ENCODE measurements at regions not wholly inside any gene's neighbourhood (a gene's known extent, or its start where the extent isn't known, plus 50 kb on each side); places are given as distances from the start of the nearest gene placed in this dataset.
A peak's percentile ranks its signal among the peaks of the same experiment; 100 is the strongest.

- Histone ChIP-seq H3K4me3 (ENCODE audit: insufficient read length, low read depth) (no peak overlapping the region), H3K9me3 (ENCODE audit: insufficient read depth, low read length) (no peaks in the 10 kb centered on the region), H3K4me1 (ENCODE audit: insufficient read depth, insufficient read length) (no peaks in the 10 kb centered on the region), H3K27me3 (ENCODE audit: insufficient read depth, insufficient read length) (no peaks in the 10 kb centered on the region), H3K36me3 (ENCODE audit: insufficient read depth, insufficient read length, low read length) (no peaks in the 10 kb centered on the region), H3K9ac (ENCODE audit: insufficient read length, low read depth) (no peak overlapping the region)
- TF ChIP-seq ZNF274 (IDR thresholded peaks at IDR 0.05; ENCODE audit: low read depth, low read length) (no peak), YY1 (IDR thresholded peaks at IDR 0.05; ENCODE audit: insufficient read depth, insufficient read length) (no peak), SUZ12 (IDR thresholded peaks at IDR 0.05; ENCODE audit: extremely low read depth, insufficient read depth, insufficient read length) (no peak)
- no peak for DNase-seq (ENCODE audit: low read depth, low spot score)
These were observed 768.7 kb downstream of the ETS1 start for GRCh38 chr11:127818625-127819024.

DNA sequence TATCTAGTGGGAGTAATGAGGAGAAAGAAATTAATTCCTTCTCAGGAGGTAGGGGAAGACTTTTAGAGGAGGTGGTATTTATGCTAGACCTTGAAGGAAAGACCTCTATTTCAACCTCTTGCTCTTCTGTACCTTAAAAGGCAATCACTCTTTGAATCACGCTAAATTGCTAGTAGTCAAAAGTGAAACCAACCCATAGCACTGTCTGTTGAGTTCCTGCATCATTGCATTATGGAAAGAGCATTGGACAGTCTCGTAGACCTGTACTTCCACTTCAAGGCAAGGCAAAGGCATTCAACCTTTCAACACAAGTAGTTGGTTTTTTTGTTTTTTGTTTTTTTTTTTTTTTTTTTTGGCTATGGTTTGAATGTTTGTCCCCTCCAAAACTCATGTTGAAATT lies 770.4 kb downstream of the ETS1 start:
- no peak for TF ChIP-seq SUZ12 (IDR thresholded peaks at IDR 0.05; ENCODE audit: extremely low read depth, insufficient read depth, insufficient read length)
- no peak for TF ChIP-seq YY1 (IDR thresholded peaks at IDR 0.05; ENCODE audit: insufficient read depth, insufficient read length)
- no peak for TF ChIP-seq ZNF274 (IDR thresholded peaks at IDR 0.05; ENCODE audit: low read depth, low read length)
- Histone ChIP-seq H3K4me3 (ENCODE audit: insufficient read length, low read depth) (no peak overlapping the region), H3K36me3 (ENCODE audit: insufficient read depth, insufficient read length, low read length) (no peaks in the 10 kb centered on the region), H3K27me3 (ENCODE audit: insufficient read depth, insufficient read length) (no peaks in the 10 kb centered on the region), H3K4me1 (ENCODE audit: insufficient read depth, insufficient read length) (no peaks in the 10 kb centered on the region), H3K9ac (ENCODE audit: insufficient read length, low read depth) (no peak overlapping the region), H3K9me3 (ENCODE audit: insufficient read depth, low read length) (no peaks in the 10 kb centered on the region)
- no peak for DNase-seq (ENCODE audit: low read depth, low spot score)

DNA sequence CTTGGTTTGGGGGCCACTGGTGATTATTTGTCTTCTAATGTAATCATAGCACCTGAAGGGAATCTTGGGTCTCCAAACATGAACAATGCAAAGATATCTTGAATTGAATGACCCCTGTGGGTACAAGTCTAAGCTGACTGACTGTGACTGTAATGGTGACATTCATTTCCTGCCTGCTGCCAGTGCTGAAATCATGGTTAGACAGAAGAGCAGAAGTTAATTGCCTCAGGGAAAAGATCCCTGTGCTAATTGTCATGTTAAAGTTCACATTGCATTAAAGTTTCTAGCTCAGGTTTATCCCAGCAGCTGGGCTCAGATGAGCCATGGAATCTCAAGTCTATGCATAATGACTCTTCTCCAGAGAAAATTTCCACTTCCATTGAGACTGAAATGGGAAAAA lies 772.0 kb downstream of the ETS1 start:
- TF ChIP-seq SUZ12 (IDR thresholded peaks at IDR 0.05; ENCODE audit: extremely low read depth, insufficient read depth, insufficient read length), result no peak
- no peak for TF ChIP-seq YY1 (IDR thresholded peaks at IDR 0.05; ENCODE audit: insufficient read depth, insufficient read length)
- TF ChIP-seq ZNF274 (IDR thresholded peaks at IDR 0.05; ENCODE audit: low read depth, low read length), result no peak
- Histone ChIP-seq H3K9ac (ENCODE audit: insufficient read length, low read depth) (no peak overlapping the region), H3K4me1 (ENCODE audit: insufficient read depth, insufficient read length) (no peaks in the 10 kb centered on the region), H3K27me3 (ENCODE audit: insufficient read depth, insufficient read length) (no peaks in the 10 kb centered on the region), H3K9me3 (ENCODE audit: insufficient read depth, low read length) (no peaks in the 10 kb centered on the region), H3K36me3 (ENCODE audit: insufficient read depth, insufficient read length, low read length) (no peaks in the 10 kb centered on the region), H3K4me3 (ENCODE audit: insufficient read length, low read depth) (no peak overlapping the region)
- peak; percentile 38 for DNase-seq (ENCODE audit: low read depth, low spot score)

GRCh38 chr11:127806501-127806900 lies 780.9 kb downstream of the ETS1 start:
- no peak overlapping the region for H3K4me3 ChIP-seq (ENCODE audit: insufficient read length, low read depth)
- H3K27me3 ChIP-seq (ENCODE audit: insufficient read depth, insufficient read length), result no peaks in the 10 kb centered on the region
- TF ChIP-seq YY1 (IDR thresholded peaks at IDR 0.05; ENCODE audit: insufficient read depth, insufficient read length) (no peak), ZNF274 (IDR thresholded peaks at IDR 0.05; ENCODE audit: low read depth, low read length) (no peak), SUZ12 (IDR thresholded peaks at IDR 0.05; ENCODE audit: extremely low read depth, insufficient read depth, insufficient read length) (no peak)
- no peak for DNase-seq (ENCODE audit: low read depth, low spot score)
- no peaks in the 10 kb centered on the region for H3K4me1 ChIP-seq (ENCODE audit: insufficient read depth, insufficient read length)
- no peak overlapping the region for H3K9ac ChIP-seq (ENCODE audit: insufficient read length, low read depth)
- no peaks in the 10 kb centered on the region for H3K9me3 ChIP-seq (ENCODE audit: insufficient read depth, low read length)
- H3K36me3 ChIP-seq (ENCODE audit: insufficient read depth, insufficient read length, low read length), result no peaks in the 10 kb centered on the region

DNA sequence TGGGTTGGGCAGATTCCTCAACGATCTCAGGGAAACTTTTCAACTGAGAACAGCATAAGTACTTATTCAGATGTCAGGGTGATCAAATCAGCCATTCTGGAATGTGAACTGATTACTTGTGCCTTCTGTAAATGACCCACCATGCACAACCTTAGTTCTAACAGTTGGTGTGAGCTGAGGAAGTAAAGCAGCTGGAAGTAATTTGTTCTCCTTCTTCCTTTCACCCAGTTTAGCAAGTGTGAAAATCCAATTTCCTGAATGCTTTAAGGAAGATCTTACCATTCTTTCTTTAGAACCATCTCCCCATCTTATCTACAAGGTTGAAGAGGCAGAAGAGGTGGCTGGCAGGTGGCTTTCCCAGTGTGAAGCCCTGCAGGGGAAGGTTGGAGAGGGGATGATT lies 781.6 kb downstream of the ETS1 start:
- no peaks in the 10 kb centered on the region for H3K36me3 ChIP-seq (ENCODE audit: insufficient read depth, insufficient read length, low read length)
- no peaks in the 10 kb centered on the region for H3K9me3 ChIP-seq (ENCODE audit: insufficient read depth, low read length)
- H3K27me3 ChIP-seq (ENCODE audit: insufficient read depth, insufficient read length), result no peaks in the 10 kb centered on the region
- DNase-seq (ENCODE audit: low read depth, low spot score), result no peak
- no peak overlapping the region for H3K9ac ChIP-seq (ENCODE audit: insufficient read length, low read depth)
- H3K4me3 ChIP-seq (ENCODE audit: insufficient read length, low read depth), result no peak overlapping the region
- H3K4me1 ChIP-seq (ENCODE audit: insufficient read depth, insufficient read length), result no peaks in the 10 kb centered on the region
- TF ChIP-seq ZNF274 (IDR thresholded peaks at IDR 0.05; ENCODE audit: low read depth, low read length) (no peak), SUZ12 (IDR thresholded peaks at IDR 0.05; ENCODE audit: extremely low read depth, insufficient read depth, insufficient read length) (no peak), YY1 (IDR thresholded peaks at IDR 0.05; ENCODE audit: insufficient read depth, insufficient read length) (no peak)

- no peak for DNase-seq (ENCODE audit: low read depth, low spot score)
- H3K27me3 ChIP-seq (ENCODE audit: insufficient read depth, insufficient read length), result no peaks in the 10 kb centered on the region
- H3K9me3 ChIP-seq (ENCODE audit: insufficient read depth, low read length), result no peaks in the 10 kb centered on the region
- no peaks in the 10 kb centered on the region for H3K36me3 ChIP-seq (ENCODE audit: insufficient read depth, insufficient read length, low read length)
- no peak overlapping the region for H3K4me3 ChIP-seq (ENCODE audit: insufficient read length, low read depth)
- H3K9ac ChIP-seq (ENCODE audit: insufficient read length, low read depth), result no peak overlapping the region
- H3K4me1 ChIP-seq (ENCODE audit: insufficient read depth, insufficient read length), result no peaks in the 10 kb centered on the region
- TF ChIP-seq ZNF274 (IDR thresholded peaks at IDR 0.05; ENCODE audit: low read depth, low read length), result no peak
- no peak for TF ChIP-seq YY1 (IDR thresholded peaks at IDR 0.05; ENCODE audit: insufficient read depth, insufficient read length)
- TF ChIP-seq SUZ12 (IDR thresholded peaks at IDR 0.05; ENCODE audit: extremely low read depth, insufficient read depth, insufficient read length), result no peak
These were observed 782.5 kb downstream of the ETS1 start for GRCh38 chr11:127804747-127805400.

DNA sequence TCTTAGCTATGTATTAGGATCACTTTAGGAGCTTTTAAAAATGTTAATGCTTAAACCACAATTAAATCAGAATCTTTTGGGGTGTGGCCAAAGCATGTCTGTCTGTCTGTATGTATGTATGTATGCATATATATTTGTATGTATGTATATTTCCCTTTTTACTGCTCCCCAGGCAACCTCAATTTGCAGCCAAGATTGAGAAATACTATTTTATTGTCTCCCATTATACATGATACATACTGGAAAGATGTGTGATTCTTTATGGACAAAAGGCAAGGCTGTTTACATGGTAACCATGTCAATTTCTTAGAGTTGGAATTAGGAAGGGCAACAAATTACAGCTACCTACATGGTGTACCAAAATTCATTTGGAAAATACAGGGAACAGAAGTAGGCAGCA lies 783.6 kb downstream of the ETS1 start:
- H3K27me3 ChIP-seq (ENCODE audit: insufficient read depth, insufficient read length), result no peaks in the 10 kb centered on the region
- no peak overlapping the region for H3K4me3 ChIP-seq (ENCODE audit: insufficient read length, low read depth)
- no peaks in the 10 kb centered on the region for H3K36me3 ChIP-seq (ENCODE audit: insufficient read depth, insufficient read length, low read length)
- TF ChIP-seq YY1 (IDR thresholded peaks at IDR 0.05; ENCODE audit: insufficient read depth, insufficient read length) (no peak), SUZ12 (IDR thresholded peaks at IDR 0.05; ENCODE audit: extremely low read depth, insufficient read depth, insufficient read length) (no peak), ZNF274 (IDR thresholded peaks at IDR 0.05; ENCODE audit: low read depth, low read length) (no peak)
- no peaks in the 10 kb centered on the region for H3K9me3 ChIP-seq (ENCODE audit: insufficient read depth, low read length)
- DNase-seq (ENCODE audit: low read depth, low spot score), result no peak
- H3K9ac ChIP-seq (ENCODE audit: insufficient read length, low read depth), result no peak overlapping the region
- H3K4me1 ChIP-seq (ENCODE audit: insufficient read depth, insufficient read length), result no peaks in the 10 kb centered on the region
